ENCODE measurements at regions not wholly inside any gene's neighbourhood (a gene's known extent, or its start where the extent isn't known, plus 50 kb on each side); places are given as distances from the start of the nearest gene placed in this dataset.

DNA sequence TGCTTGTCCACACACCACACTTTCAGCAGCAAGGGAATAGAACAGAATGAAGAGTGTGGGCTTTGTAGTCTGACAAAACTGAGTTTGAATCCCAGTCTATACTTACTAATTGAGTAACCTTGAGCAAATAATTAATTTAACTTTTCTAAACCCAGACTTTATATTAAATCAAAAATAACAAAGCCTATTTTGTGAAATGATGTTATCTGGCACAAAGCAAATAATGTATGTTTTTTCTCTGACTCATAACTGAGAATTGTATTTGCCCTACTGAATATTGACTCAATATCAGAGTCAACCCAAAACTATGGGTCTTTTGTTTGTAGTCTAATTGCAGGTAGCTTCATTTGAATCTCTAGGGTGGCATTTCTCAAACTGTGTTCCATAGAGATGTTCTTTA is 77.9 kb upstream of the TANC2 start:
- H3K36me3 ChIP-seq: no peaks in the 10 kb centered on the region
- no peaks in the 10 kb centered on the region for H3K9me3 ChIP-seq
- TF ChIP-seq, protein P1, sequence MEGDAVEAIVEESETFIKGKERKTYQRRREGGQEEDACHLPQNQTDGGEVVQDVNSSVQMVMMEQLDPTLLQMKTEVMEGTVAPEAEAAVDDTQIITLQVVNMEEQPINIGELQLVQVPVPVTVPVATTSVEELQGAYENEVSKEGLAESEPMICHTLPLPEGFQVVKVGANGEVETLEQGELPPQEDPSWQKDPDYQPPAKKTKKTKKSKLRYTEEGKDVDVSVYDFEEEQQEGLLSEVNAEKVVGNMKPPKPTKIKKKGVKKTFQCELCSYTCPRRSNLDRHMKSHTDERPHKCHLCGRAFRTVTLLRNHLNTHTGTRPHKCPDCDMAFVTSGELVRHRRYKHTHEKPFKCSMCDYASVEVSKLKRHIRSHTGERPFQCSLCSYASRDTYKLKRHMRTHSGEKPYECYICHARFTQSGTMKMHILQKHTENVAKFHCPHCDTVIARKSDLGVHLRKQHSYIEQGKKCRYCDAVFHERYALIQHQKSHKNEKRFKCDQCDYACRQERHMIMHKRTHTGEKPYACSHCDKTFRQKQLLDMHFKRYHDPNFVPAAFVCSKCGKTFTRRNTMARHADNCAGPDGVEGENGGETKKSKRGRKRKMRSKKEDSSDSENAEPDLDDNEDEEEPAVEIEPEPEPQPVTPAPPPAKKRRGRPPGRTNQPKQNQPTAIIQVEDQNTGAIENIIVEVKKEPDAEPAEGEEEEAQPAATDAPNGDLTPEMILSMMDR (IDR thresholded peaks at IDR 0.05; ENCODE audit: low read depth, low read length): no peak
- H3K27me3 ChIP-seq: no peaks in the 10 kb centered on the region
- H3K4me3 ChIP-seq (ENCODE audit: low read depth, low read length): no peak overlapping the region
- DNase-seq: no peak
- H3K4me1 ChIP-seq: peaks cover 29% of the 10 kb centered on the region

DNA sequence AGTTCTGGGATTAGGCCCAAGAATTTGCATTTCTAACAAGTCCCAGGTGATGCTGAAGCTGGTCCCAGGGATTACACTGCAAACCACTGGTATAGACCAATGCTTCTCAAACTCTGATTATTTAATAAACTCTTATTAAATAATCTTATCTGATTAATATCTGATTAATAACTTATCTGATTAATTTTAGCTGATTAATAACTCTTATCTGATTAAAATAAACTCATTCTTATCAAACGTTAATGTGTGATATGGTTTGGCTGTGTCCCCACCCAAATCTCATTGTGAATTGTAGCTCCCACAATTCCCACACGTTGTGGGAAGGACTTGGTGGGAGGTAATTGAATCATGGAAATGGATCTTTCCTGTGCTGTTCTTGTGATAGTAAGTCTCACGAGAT is 78.6 kb upstream of the TANC2 start:
- no peak for DNase-seq
- peaks cover 29% of the 10 kb centered on the region for H3K4me1 ChIP-seq
- TF ChIP-seq, protein P1 (IDR thresholded peaks at IDR 0.05; ENCODE audit: low read depth, low read length): no peak
- no peak overlapping the region for H3K4me3 ChIP-seq (ENCODE audit: low read depth, low read length)
- H3K27me3 ChIP-seq: no peaks in the 10 kb centered on the region
- H3K36me3 ChIP-seq: no peaks in the 10 kb centered on the region
- H3K9me3 ChIP-seq: no peaks in the 10 kb centered on the region

DNA sequence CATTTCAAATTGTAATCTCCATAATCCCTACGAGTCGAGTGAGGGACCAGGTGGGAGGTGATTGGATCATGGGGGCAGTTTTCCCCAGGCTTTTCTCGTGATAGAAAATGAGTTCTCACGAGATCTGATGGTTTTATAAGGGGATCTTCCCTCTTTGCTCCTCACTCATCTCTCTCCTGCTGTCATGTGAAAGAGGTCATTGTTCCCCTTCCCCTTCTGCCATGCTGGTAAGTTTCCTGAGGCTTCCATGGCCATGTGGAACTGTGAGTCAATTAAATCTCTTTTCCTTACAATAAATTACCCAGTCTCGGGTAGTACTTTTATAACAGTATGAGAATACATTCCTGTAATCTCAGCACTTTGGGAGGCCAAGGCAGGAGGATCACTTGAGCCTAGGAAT is 76.7 kb upstream of the MARCHF10 start:
- TF ChIP-seq, protein P1 (IDR thresholded peaks at IDR 0.05; ENCODE audit: low read depth, low read length): no peak
- Histone ChIP-seq H3K27me3 (no peaks in the 10 kb centered on the region), H3K36me3 (no peaks in the 10 kb centered on the region), H3K4me3 (ENCODE audit: low read depth, low read length) (no peak overlapping the region), H3K9me3 (no peaks in the 10 kb centered on the region), H3K4me1 (peaks cover 16% of the 10 kb centered on the region)
- no peak for DNase-seq

DNA sequence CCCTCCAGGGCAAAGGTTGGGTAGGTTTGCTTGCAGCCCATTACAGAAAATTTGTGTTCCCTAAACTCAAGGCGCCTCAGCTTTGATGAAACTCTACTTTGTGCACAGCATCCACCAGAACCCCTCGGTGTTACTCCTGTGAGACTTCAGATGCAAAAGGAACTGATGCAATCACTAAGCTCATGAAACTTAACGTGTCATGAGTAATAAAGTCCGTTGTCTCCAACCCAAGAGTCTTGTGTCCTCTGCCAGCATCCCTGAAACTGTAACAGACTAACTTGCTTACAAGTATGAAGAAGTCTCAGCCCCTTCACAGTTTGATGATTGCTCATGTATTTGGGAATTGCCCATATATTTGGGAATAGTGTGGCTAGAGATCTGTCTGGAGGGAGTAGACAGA is 74.8 kb upstream of the MARCHF10 start:
- peaks cover 16% of the 10 kb centered on the region for H3K4me1 ChIP-seq
- no peaks in the 10 kb centered on the region for H3K27me3 ChIP-seq
- no peak for DNase-seq
- H3K9me3 ChIP-seq: no peaks in the 10 kb centered on the region
- H3K4me3 ChIP-seq (ENCODE audit: low read depth, low read length): no peak overlapping the region
- TF ChIP-seq, protein P1 (IDR thresholded peaks at IDR 0.05; ENCODE audit: low read depth, low read length): no peak
- no peaks in the 10 kb centered on the region for H3K36me3 ChIP-seq

DNA sequence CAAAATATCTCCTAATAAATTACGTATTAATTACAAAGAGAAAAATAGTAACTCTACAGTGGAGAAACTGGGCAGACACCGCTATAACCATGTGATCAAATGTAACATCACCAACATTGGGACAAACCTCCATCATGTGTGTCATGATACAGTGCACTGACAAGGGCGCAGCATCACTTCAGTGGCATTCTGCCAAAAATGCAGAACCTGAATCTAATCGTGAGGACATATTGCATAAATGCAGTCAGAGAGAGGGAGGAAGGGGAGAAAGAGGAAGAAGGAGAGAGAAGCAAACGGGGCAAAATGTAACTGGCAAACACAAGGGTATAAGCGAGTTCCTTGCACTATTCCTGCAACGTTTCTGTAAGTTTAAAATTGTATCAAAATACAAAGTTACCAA is 74.2 kb upstream of the MARCHF10 start:
- H3K4me1 ChIP-seq: peaks cover 10% of the 10 kb centered on the region
- TF ChIP-seq, protein P1 (IDR thresholded peaks at IDR 0.05; ENCODE audit: low read depth, low read length): no peak
- H3K4me3 ChIP-seq (ENCODE audit: low read depth, low read length): no peak overlapping the region
- H3K27me3 ChIP-seq: no peaks in the 10 kb centered on the region
- peak; percentile 53 for DNase-seq
- no peaks in the 10 kb centered on the region for H3K9me3 ChIP-seq
- H3K36me3 ChIP-seq: no peaks in the 10 kb centered on the region

DNA sequence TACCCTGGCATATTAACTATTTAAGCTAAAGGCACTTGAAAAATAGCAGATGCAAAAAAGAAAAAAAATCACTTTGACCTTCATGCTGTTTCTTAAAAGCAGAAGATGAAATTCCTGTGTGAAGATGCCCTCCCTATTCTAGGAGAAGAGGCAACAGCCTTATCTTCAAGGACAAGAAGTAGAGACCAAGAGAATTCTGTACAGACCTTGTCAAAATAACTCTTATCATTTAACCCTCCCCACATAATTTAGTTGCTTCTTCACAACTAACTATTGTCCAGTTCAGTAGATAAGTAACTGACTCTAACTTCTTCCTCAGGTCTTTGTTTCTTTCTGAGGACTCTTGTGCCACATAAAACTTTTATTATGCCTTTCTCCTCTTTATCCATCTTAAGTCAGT is 72.0 kb upstream of the MARCHF10 start:
- no peak for DNase-seq
- peaks cover 8% of the 10 kb centered on the region; the same call in 1 of the 2 replicates for H3K4me1 ChIP-seq
- H3K9me3 ChIP-seq: no peaks in the 10 kb centered on the region
- no peaks in the 10 kb centered on the region for H3K36me3 ChIP-seq
- no peaks in the 10 kb centered on the region for H3K27me3 ChIP-seq
- TF ChIP-seq, protein P1 (IDR thresholded peaks at IDR 0.05; ENCODE audit: low read depth, low read length): no peak
- no peak overlapping the region for H3K4me3 ChIP-seq (ENCODE audit: low read depth, low read length)
